Left ventricle myocardium inferior (tissue), 1 donor: ENCODE measurements at regions not wholly inside any gene's neighbourhood (a gene's known extent, or its start where the extent isn't known, plus 50 kb on each side); places are given as distances from the start of the nearest gene placed in this dataset.

Experiments
- DNase-seq: peaks from one replicate; pipeline ENCODE4 v3.0.0-alpha.2; 2020
- H3K27ac ChIP-seq: fragments of 200-600 bp; replicated peaks from 2 replicates; pipeline ENCODE4 v1.8.0; 2021
- H3K27me3 ChIP-seq: fragments of 200-600 bp; 2 replicates; pipeline ENCODE4 v1.8.0; 2021; ENCODE audit warnings: low read depth
- H3K36me3 ChIP-seq: fragments of 200-600 bp; 2 replicates; pipeline ENCODE4 v1.8.0; 2021
- H3K4me1 ChIP-seq: fragments of 200-600 bp; 2 replicates; pipeline ENCODE4 v1.8.0; 2021
- H3K4me3 ChIP-seq: fragments of 200-600 bp; 2 replicates; pipeline ENCODE4 v1.8.0; 2021; ENCODE audit warnings: mild to moderate bottlenecking, moderate library complexity
- H3K9me3 ChIP-seq: fragments of 200-600 bp; replicated peaks from 2 replicates; pipeline ENCODE4 v1.8.0; 2021
- intact Hi-C: fragments of 100-400 bp; cut with micrococcal nuclease; formaldehyde crosslinking; loops from one replicate; pipeline ENCODE4 v1.11.0; 2022
- TF ChIP-seq, protein P1 (sequence below): fragments of 200-600 bp; IDR thresholded peaks from 2 replicates; pipeline ENCODE4 v1.8.0; 2021; ENCODE audit warnings: antibody characterized with exemption, mild to moderate bottlenecking, borderline replicate concordance
- donor health status: DM: no; HTN: yes; CAD: no; lungs with severe emphysema.

DNA sequence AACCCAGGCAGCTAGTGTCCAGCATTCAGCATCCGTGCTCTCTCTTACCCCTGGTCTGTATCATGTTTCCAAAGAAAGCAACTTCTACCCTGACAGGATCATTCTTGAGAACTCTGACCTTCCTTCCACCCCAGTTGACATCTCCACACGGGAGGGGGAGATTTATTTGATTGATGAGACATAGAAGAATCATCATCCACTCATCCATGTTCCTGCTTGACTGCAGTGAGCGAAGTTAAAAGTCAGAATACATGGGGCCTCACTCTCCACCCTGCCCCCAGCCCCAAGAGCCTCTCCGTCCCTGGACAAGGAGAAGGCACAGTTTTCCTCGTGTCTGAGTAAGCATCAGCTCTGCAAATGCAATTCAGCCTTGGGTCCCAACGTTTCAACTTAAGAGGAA is 356.0 kb upstream of the TNP1 start:
- no peaks in the 10 kb centered on the region for H3K27me3 ChIP-seq
- intact Hi-C loops, result no loop called here
- peaks cover 33% of the 10 kb centered on the region for H3K4me1 ChIP-seq
- DNase-seq, result no peak
- no peak overlapping the region for H3K4me3 ChIP-seq
- H3K9me3 ChIP-seq, result no peaks in the 10 kb centered on the region
- H3K27ac ChIP-seq, result no peak overlapping the region
- H3K36me3 ChIP-seq, result no peaks in the 10 kb centered on the region
- TF ChIP-seq, protein P1, sequence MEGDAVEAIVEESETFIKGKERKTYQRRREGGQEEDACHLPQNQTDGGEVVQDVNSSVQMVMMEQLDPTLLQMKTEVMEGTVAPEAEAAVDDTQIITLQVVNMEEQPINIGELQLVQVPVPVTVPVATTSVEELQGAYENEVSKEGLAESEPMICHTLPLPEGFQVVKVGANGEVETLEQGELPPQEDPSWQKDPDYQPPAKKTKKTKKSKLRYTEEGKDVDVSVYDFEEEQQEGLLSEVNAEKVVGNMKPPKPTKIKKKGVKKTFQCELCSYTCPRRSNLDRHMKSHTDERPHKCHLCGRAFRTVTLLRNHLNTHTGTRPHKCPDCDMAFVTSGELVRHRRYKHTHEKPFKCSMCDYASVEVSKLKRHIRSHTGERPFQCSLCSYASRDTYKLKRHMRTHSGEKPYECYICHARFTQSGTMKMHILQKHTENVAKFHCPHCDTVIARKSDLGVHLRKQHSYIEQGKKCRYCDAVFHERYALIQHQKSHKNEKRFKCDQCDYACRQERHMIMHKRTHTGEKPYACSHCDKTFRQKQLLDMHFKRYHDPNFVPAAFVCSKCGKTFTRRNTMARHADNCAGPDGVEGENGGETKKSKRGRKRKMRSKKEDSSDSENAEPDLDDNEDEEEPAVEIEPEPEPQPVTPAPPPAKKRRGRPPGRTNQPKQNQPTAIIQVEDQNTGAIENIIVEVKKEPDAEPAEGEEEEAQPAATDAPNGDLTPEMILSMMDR, result no peak

DNA sequence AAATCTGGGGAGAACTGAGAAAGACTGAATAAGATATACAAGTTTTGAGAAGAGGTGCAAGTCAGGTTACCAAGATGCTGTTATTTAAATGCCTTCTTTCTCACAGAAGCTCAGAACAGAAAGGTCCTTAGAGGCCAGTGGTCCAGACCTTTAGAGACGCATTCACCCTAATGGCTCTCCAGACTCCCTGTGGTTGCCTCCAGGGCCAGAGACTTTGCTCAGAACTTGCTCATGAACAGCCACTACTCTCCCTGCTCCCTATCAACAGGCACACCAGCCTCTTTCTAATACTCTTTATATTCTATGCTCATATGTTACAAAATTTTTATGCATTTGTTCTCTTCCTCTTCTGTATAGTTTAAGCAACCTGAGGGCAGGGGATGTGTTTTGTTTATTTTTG is 349.0 kb upstream of the TNP1 start:
- Histone ChIP-seq H3K4me3 (no peak overlapping the region), H3K27ac (no peak overlapping the region), H3K27me3 (peaks cover 3% of the 10 kb centered on the region), H3K4me1 (peaks cover 12% of the 10 kb centered on the region), H3K9me3 (peaks cover 10% of the 10 kb centered on the region), H3K36me3 (no peaks in the 10 kb centered on the region)
- DNase-seq, result no peak
- TF ChIP-seq, protein P1, result no peak
- intact Hi-C loops, result no loop called here

DNA sequence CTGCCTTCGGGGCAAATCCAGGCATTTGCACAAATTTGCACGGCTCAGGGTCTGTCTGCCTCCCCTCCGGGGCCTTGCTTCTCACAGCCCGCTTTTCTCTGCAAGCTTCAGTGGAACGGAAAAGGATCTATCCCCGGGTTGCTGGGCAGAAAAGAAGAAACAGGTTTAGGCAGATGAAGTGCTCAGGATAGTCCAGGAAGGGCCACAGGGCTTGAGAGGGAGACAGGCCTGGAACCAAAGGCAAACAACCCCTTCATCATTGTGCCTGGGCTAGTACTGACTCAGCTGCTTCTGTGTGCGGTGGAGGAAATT is 347.8 kb upstream of the TNP1 start:
- H3K4me3 ChIP-seq, result no peak overlapping the region
- DNase-seq, result no peak
- peaks cover 12% of the 10 kb centered on the region for H3K4me1 ChIP-seq
- TF ChIP-seq, protein P1, result no peak
- intact Hi-C loops, result no loop called here
- H3K36me3 ChIP-seq, result no peaks in the 10 kb centered on the region
- H3K9me3 ChIP-seq, result peaks cover 16% of the 10 kb centered on the region
- peaks cover 3% of the 10 kb centered on the region for H3K27me3 ChIP-seq
- H3K27ac ChIP-seq, result no peak overlapping the region

DNA sequence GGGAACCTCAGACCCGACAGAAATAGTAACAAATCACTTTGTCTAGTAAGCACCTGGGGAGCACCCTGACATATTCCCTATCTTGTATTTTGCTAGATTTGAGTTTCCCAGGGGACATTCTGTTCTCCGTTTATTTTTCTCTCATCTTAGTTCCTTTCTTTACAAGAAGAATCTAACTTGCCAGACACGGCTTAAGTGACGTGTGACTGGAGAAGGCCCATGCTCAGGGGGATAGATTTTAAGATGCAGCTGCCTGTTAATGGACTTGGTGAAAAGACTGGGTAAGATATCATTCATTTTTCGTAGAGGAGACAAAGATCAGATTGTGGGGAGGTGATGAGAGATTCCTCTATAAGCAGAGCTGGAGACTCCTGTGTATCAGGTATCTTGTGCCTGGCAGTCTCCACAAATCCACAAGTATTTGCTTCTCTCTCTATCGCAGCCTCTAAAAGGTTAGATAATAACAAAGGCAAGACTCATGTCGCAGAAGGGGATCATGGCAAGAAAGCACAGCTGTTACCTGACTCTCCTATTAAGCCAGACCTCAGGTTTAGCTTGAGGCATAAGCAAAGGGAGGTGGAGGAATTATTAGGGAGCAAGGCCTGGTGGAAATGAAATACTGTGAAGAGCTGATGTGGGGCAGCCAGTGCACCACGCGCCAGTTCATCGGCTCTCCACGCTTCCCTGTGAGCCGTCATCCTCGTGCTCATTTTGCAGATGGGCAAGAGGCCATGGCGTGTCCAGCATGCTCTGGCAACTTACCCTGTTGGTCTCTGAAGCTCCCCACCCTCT is 347.2 kb upstream of the TNP1 start:
- peaks cover 3% of the 10 kb centered on the region for H3K27me3 ChIP-seq
- peaks cover 12% of the 10 kb centered on the region for H3K4me1 ChIP-seq
- TF ChIP-seq, protein P1, result no peak
- no peaks in the 10 kb centered on the region for H3K36me3 ChIP-seq
- H3K9me3 ChIP-seq, result peaks cover 16% of the 10 kb centered on the region
- intact Hi-C loops, result no loop called here
- no peak overlapping the region for H3K27ac ChIP-seq
- DNase-seq, result no peak
- no peak overlapping the region for H3K4me3 ChIP-seq

DNA sequence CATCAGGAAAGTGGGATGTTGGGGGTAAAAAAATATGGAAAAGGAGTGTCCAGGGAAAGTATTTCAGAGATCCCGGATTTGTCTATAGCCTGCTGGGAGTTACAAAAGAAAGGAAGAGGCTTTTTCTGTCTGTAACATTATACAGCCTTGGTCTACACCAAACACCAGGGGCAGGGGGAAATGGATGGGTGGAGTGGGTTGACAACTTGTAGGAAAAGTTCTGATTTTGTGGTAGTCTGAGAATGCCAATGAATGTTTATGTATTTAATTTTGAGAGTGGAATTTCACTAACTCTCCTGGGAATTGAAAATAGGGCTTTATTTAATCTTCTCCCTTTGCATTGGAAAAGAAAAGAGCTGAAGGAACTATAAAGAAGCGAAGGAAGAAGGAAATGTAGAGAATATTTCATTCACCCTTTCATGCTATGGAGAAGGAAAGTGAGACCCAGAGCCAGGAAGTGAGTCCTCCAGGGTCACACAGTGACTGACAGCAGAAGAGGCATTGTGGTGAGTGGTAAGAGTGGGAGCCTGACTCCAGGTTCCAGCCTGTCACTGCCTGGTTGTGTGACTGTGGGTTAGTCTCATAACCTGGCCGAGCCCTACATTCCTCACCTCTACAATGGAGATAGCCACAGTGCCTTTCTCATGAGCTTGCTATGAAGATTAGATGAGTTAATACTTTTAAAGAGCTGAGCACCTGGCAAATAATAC is 346.3 kb upstream of the TNP1 start:
- peaks cover 16% of the 10 kb centered on the region for H3K9me3 ChIP-seq
- no peak for DNase-seq
- intact Hi-C loops, result no loop called here
- H3K4me3 ChIP-seq, result no peak overlapping the region
- no peaks in the 10 kb centered on the region for H3K36me3 ChIP-seq
- peaks cover 12% of the 10 kb centered on the region for H3K4me1 ChIP-seq
- no peak overlapping the region for H3K27ac ChIP-seq
- TF ChIP-seq, protein P1, result no peak
- peaks cover 3% of the 10 kb centered on the region for H3K27me3 ChIP-seq
